A549 (cell line): ENCODE measurements at regions not wholly inside any gene's neighbourhood (a gene's known extent, or its start where the extent isn't known, plus 50 kb on each side); places are given as distances from the start of the nearest gene placed in this dataset.

Experiments
- ATAC-seq, 2 experiments: fragments of 200-7000 bp in 1 of 2; fragments of >200 bp in 1 of 2; cut with Nextera tagmentation in 1 of 2; cut with Tn5 transposase in 1 of 2; 3 replicates each; pipeline versions ENCODE4 v1.8.0 to v1.9.1; 2018 to 2020; ENCODE audit warnings: mild to moderate bottlenecking in 1 of 2, moderate library complexity in 1 of 2
- CTCF ChIA-PET: fragments of 300-600 bp; sonication (Branson Sonifier 250); formaldehyde crosslinking; extraction: SDS; loops from one replicate; lab custom pipeline; 2021; ENCODE audit warnings: antibody characterized with exemption, inconsistent platforms; lab: Yijun Ruan, JAX
- POLR2A ChIA-PET: fragments of 350-600 bp; formaldehyde crosslinking; extraction: SDS; loops from one replicate; lab custom pipeline; 2021; ENCODE audit warnings: antibody characterized with exemption, inconsistent platforms; lab: Yijun Ruan, JAX
- DNase-seq, 2 experiments: peaks; one replicate each; pipeline versions ENCODE4 v3.0.0 to v3.0.0-alpha.2; 2011 to 2016; ENCODE audit warnings: low read depth in 1 of 2, low spot score in 1 of 2
- FAIRE-seq: peaks from 2 replicates; lab custom pipeline; 2011; peaks lifted over from hg19 to GRCh38; lab: Jason Lieb, UNC
- H3K27ac ChIP-seq, 2 experiments: fragments of >200 bp; sonication (Bioruptor Twin); formaldehyde crosslinking; 3 replicates each; pipeline ENCODE4 v1.5.1; 2016 to 2017
- H3K4me1 ChIP-seq: fragments of >200 bp; sonication (Bioruptor Twin); formaldehyde crosslinking; 3 replicates; pipeline ENCODE4 v1.6.1; 2016
- H3K4me2 ChIP-seq: fragments of >200 bp; sonication (Bioruptor Twin); formaldehyde crosslinking; 3 replicates; pipeline ENCODE4 v1.6.1; 2016
- H3K4me3 ChIP-seq: fragments of >200 bp; sonication (Bioruptor Twin); formaldehyde crosslinking; 3 replicates; pipeline ENCODE4 v1.5.1; 2016
- H3K9me3 ChIP-seq: fragments of >200 bp; sonication (Bioruptor Twin); formaldehyde crosslinking; 3 replicates; pipeline ENCODE4 v1.6.1; 2016
- ATOH8 ChIP-seq: fragments of 250-450 bp; sonication (Bioruptor Pico); IDR thresholded peaks from 2 replicates; pipeline ENCODE4 v1.5.0; 2020; ENCODE audit warnings: low read depth, mild to moderate bottlenecking, moderate library complexity
- CEBPB ChIP-seq, 2 experiments: fragments of >200 bp in 1 of 2; sonication (Bioruptor Twin) in 1 of 2; formaldehyde crosslinking in 1 of 2; IDR thresholded peaks; 2 replicates each; pipeline ENCODE4 v1.6.1; 2012 to 2016
- CHD4 ChIP-seq: fragments of 200-600 bp; sonication (generic); IDR thresholded peaks from 2 replicates; pipeline ENCODE4 v1.6.1; 2016; ENCODE audit warnings: antibody characterized with exemption, mild to moderate bottlenecking, borderline replicate concordance
- E2F6 ChIP-seq: IDR thresholded peaks from 2 replicates; pipeline ENCODE4 v1.6.1; 2012; ENCODE audit warnings: low read depth, borderline replicate concordance
- EP300 ChIP-seq, 2 experiments: fragments of >200 bp; sonication (Bioruptor Twin); formaldehyde crosslinking; IDR thresholded peaks; 2 replicates in 1 of 2; 3 replicates in 1 of 2; pipeline ENCODE4 v1.6.1; 2016 to 2017
- FOXS1 ChIP-seq: fragments of 250-450 bp; sonication (Bioruptor Pico); IDR thresholded peaks from 2 replicates; pipeline ENCODE4 v1.5.0; 2020; ENCODE audit warnings: mild to moderate bottlenecking, moderate library complexity
- HDAC2 ChIP-seq: fragments of 200-600 bp; sonication (generic); IDR thresholded peaks from 2 replicates; pipeline ENCODE4 v1.6.1; 2016
- HES2 ChIP-seq: fragments of >200 bp; sonication (Bioruptor Twin); formaldehyde crosslinking; IDR thresholded peaks from 2 replicates; pipeline ENCODE4 v1.6.1; 2016
- HEYL ChIP-seq: fragments of 250-450 bp; sonication (Bioruptor Pico); IDR thresholded peaks from 2 replicates; pipeline ENCODE4 v1.8.0; 2021; ENCODE audit warnings: mild to moderate bottlenecking, moderate library complexity
- HMGXB4 ChIP-seq: fragments of 250-450 bp; sonication (Bioruptor Pico); IDR thresholded peaks from 2 replicates; pipeline ENCODE4 v1.5.0; 2021; ENCODE audit warnings: mild to moderate bottlenecking, moderate library complexity, borderline replicate concordance
- HOXB5 ChIP-seq: fragments of 250-450 bp; sonication (Bioruptor Pico); IDR thresholded peaks from 2 replicates; pipeline ENCODE4 v1.5.0; 2020; ENCODE audit warnings: mild to moderate bottlenecking, moderate library complexity
- JUN ChIP-seq, 2 experiments: fragments of >200 bp; sonication (Bioruptor Twin); formaldehyde crosslinking; IDR thresholded peaks; 2 replicates in 1 of 2; 3 replicates in 1 of 2; pipeline ENCODE4 v1.6.1; 2016 to 2017
- KDM5A ChIP-seq: fragments of 200-600 bp; sonication (generic); IDR thresholded peaks from 2 replicates; pipeline ENCODE4 v1.6.1; 2016; ENCODE audit warnings: antibody characterized with exemption, mild to moderate bottlenecking
- MAFK ChIP-seq: fragments of 450-650 bp; IDR thresholded peaks from 2 replicates; pipeline ENCODE4 v1.6.1; 2014; ENCODE audit not compliant: partially characterized antibody
- MAX ChIP-seq: IDR thresholded peaks from 2 replicates; pipeline ENCODE4 v1.6.1; 2012
- MYC ChIP-seq: IDR thresholded peaks from 2 replicates; pipeline ENCODE4 v1.6.1; 2012; ENCODE audit warnings: mild to moderate bottlenecking, inconsistent platforms, low read length, improper control_type of control experiment, borderline replicate concordance
- NPAS2 ChIP-seq: fragments of 250-450 bp; sonication (Bioruptor Pico); IDR thresholded peaks from 2 replicates; pipeline ENCODE4 v1.8.0; 2022; ENCODE audit warnings: mild to moderate bottlenecking, moderate library complexity, borderline replicate concordance
- NR3C1 ChIP-seq: fragments of >200 bp; sonication (Bioruptor Twin); formaldehyde crosslinking; IDR thresholded peaks from 3 replicates; pipeline ENCODE4 v1.6.1; 2017
- PBX3 ChIP-seq: IDR thresholded peaks from 2 replicates; pipeline ENCODE4 v1.6.1; 2012
- POLR2A ChIP-seq: IDR thresholded peaks from 2 replicates; pipeline ENCODE4 v1.6.1; 2012; ENCODE audit warnings: mild to moderate bottlenecking, low read length
- POLR2AphosphoS2 ChIP-seq: conservative IDR thresholded peaks from 2 replicates; pipeline ENCODE4 v1.6.1; 2012; ENCODE audit warnings: low read length, improper control_type of control experiment, inconsistent platforms
- RARB ChIP-seq: fragments of 250-450 bp; sonication (Bioruptor Pico); IDR thresholded peaks from 2 replicates; pipeline ENCODE4 v1.8.0; 2021; ENCODE audit warnings: mild to moderate bottlenecking, moderate library complexity
- SMC3 ChIP-seq: fragments of >200 bp; sonication (Bioruptor Twin); formaldehyde crosslinking; IDR thresholded peaks from 3 replicates; pipeline ENCODE4 v1.6.1; 2018; ENCODE audit warnings: inconsistent platforms
- SREBF2 ChIP-seq: fragments of 450-650 bp; IDR thresholded peaks from 2 replicates; pipeline ENCODE4 v1.6.1; 2014; ENCODE audit warnings: mild to moderate bottlenecking, moderate library complexity
- TFCP2L1 ChIP-seq: fragments of 250-450 bp; sonication (Bioruptor Pico); IDR thresholded peaks from 2 replicates; pipeline ENCODE4 v1.5.0; 2021; ENCODE audit warnings: mild to moderate bottlenecking
- USF2 ChIP-seq: fragments of 450-650 bp; IDR thresholded peaks from 2 replicates; pipeline ENCODE4 v1.6.1; 2014; ENCODE audit warnings: antibody characterized with exemption
- ZC3H11A ChIP-seq: fragments of 450-650 bp; IDR thresholded peaks from 2 replicates; pipeline ENCODE4 v1.6.1; 2014; ENCODE audit warnings: antibody characterized with exemption, mild to moderate bottlenecking
- ZSCAN20 ChIP-seq: fragments of 250-450 bp; sonication (Bioruptor Pico); IDR thresholded peaks from 2 replicates; pipeline ENCODE4 v1.8.0; 2022; ENCODE audit warnings: mild to moderate bottlenecking, moderate library complexity
- WGBS: methylation state at CpG from one replicate; pipeline ENCODE4 v1.1.6; 2017; ENCODE audit errors: missing lambda C conversion rate; 5-methylcytosine and 5-hydroxymethylcytosine counted together

- TF ChIP-seq CHD4 (no peak), CEBPB (IDR thresholded peaks at IDR 0.05) (no peak), POLR2AphosphoS2 (no peak), ZSCAN20 (CRISPR knock-in tag) (no peak)
- TF ChIP-seq, all 56 proteins: peak for 6
Measured at GRCh38 chr22:46084943-46085827, 65.1 kb upstream of the PPARA start (continued).

- Histone ChIP-seq H3K9me3 (no peaks in the 10 kb centered on the region), H3K4me1 (peaks cover 80% of the 10 kb centered on the region), H3K27ac (peak overlapping the region; percentile 99 to 100)
- peak; percentile 54 to 70 for ATAC-seq
- POLR2A ChIA-PET: no interaction called here
- no peak for FAIRE-seq
- CTCF ChIA-PET: interaction anchor here (0.8 to 3.7 kb wide), 5 partner anchors 12 to 80 kb away, joined by 3 to 18 read pairs (median 5); no protein-coding TSS in a partner anchor
- no peak for TF ChIP-seq HMGXB4 (CRISPR knock-in tag)
- no peak for TF ChIP-seq SMC3
- TF ChIP-seq PBX3: no peak
- no peak for TF ChIP-seq HEYL (CRISPR knock-in tag)
- peak; percentile 86 for TF ChIP-seq MAX
- no peak for TF ChIP-seq EP300 (IDR thresholded peaks at IDR 0.05)
- TF ChIP-seq HES2: no peak
- TF ChIP-seq HOXB5 (CRISPR knock-in tag): peak; percentile 51; the same call in 1 of the 2 replicates
- TF ChIP-seq NPAS2 (CRISPR knock-in tag): no peak
- TF ChIP-seq NR3C1: no peak
- TF ChIP-seq MAFK: no peak
- peak; percentile 54; the same call in 1 of the 2 replicates for TF ChIP-seq E2F6
- TF ChIP-seq TFCP2L1 (CRISPR knock-in tag): no peak
- TF ChIP-seq FOXS1 (CRISPR knock-in tag): no peak
- TF ChIP-seq USF2: no peak
- no peak for TF ChIP-seq POLR2A
- TF ChIP-seq HDAC2: no peak
- TF ChIP-seq MYC: peak; percentile 22; the same call in 1 of the 2 replicates
- TF ChIP-seq JUN (IDR thresholded peaks at IDR 0.05): peak in 1 of 2 experiments; percentile 39; a peak in 2 of 5 replicates
- no peak for TF ChIP-seq ATOH8 (CRISPR knock-in tag)
- TF ChIP-seq ZSCAN20 (CRISPR knock-in tag): no peak
- TF ChIP-seq CEBPB (IDR thresholded peaks at IDR 0.05): peak in 1 of 2 experiments; percentile 42; a peak in 1 of 4 replicates
- TF ChIP-seq ZC3H11A: no peak
- TF ChIP-seq SREBF2: no peak
- TF ChIP-seq KDM5A: no peak
- no peak for TF ChIP-seq POLR2AphosphoS2
- TF ChIP-seq RARB (CRISPR knock-in tag): no peak
- TF ChIP-seq, all 56 proteins: peak for 6
- Histone ChIP-seq H3K4me2 (peak overlapping the region; percentile 96), H3K4me3 (peak overlapping the region; percentile 52)
- DNase-seq: peak; percentile 74 to 90
- 41% methylated on average over 2 of the region's 37 CpGs for WGBS
Measured at GRCh38 chr22:46085828-46086576, 64.3 kb upstream of the PPARA start.
